B cell (primary cell): ENCODE measurements at regions not wholly inside any gene's neighbourhood (a gene's known extent, or its start where the extent isn't known, plus 50 kb on each side); places are given as distances from the start of the nearest gene placed in this dataset.

Experiments
- ATAC-seq: fragments of 200-7000 bp; cut with Tn5 transposase; one replicate; pipeline ENCODE4 v1.10.0; 2021; ENCODE audit warnings: low read depth, mild to moderate bottlenecking, moderate number of reproducible peaks, moderate library complexity
- CTCF ChIA-PET: fragments of 350-600 bp; sonication (Branson Sonifier 250); formaldehyde crosslinking; loops from one replicate; lab custom pipeline; 2021; ENCODE audit warnings: antibody characterized with exemption, inconsistent platforms; lab: Charles Lee
- POLR2A ChIA-PET: fragments of 350-600 bp; sonication (Branson Sonifier 250); formaldehyde crosslinking; loops from one replicate; lab custom pipeline; 2021; ENCODE audit warnings: antibody characterized with exemption; lab: Charles Lee
- DNase-seq: peaks from one replicate; pipeline ENCODE4 v3.0.0; 2013
- H2AFZ ChIP-seq: 2 replicates; pipeline ENCODE4 v1.6.1; 2012; ENCODE audit warnings: mild to moderate bottlenecking, low read depth, low read length; ENCODE audit not compliant: insufficient read depth, poor library complexity, severe bottlenecking
- H3K27ac ChIP-seq, 2 donors: 1 replicate in 1 of 2; 2 replicates in 1 of 2; pipeline ENCODE4 v1.5.1; 2012 to 2013; ENCODE audit warnings: low read length in 2 of 2, mild to moderate bottlenecking in 2 of 2, moderate library complexity in 1 of 2
- H3K27me3 ChIP-seq, 4 experiments: fragments of 200-600 bp in 1 of 4; sonication (generic) in 1 of 4; replicated peaks in 1 of 4; 1 replicate in 2 of 4; 2 replicates in 2 of 4; pipeline versions ENCODE4 v1.6.1 to v1.7.0; 2013 to 2016; ENCODE audit warnings: low read length in 3 of 4, mild to moderate bottlenecking in 2 of 4, mixed read lengths in 1 of 4, moderate library complexity in 1 of 4; ENCODE audit not compliant: insufficient read depth in 4 of 4, control insufficient read depth in 3 of 4; ENCODE audit errors: control extremely low read depth in 1 of 4
- H3K36me3 ChIP-seq, 2 experiments: replicated peaks in 1 of 2; 1 replicate in 1 of 2; 2 replicates in 1 of 2; pipeline versions ENCODE4 v1.6.1 to v1.7.1; 2013; ENCODE audit warnings: low read length in 1 of 2; ENCODE audit not compliant: insufficient read depth in 2 of 2, control insufficient read depth in 1 of 2; ENCODE audit errors: control extremely low read depth in 1 of 2, extremely low read depth in 1 of 2
- H3K4me1 ChIP-seq, 2 donors: fragments of 200-600 bp in 1 of 2; sonication (generic) in 1 of 2; 1 replicate in 1 of 2; 2 replicates in 1 of 2; pipeline versions ENCODE4 v1.5.1 to v1.6.1; 2013 to 2017; ENCODE audit warnings: low read length in 2 of 2; ENCODE audit not compliant: control insufficient read depth in 2 of 2, insufficient read depth in 2 of 2
- H3K4me2 ChIP-seq: replicated peaks from 2 replicates; pipeline ENCODE3; 2012; ENCODE audit warnings: mild to moderate bottlenecking, low read depth, low read length; ENCODE audit not compliant: poor library complexity, severe bottlenecking
- H3K4me3 ChIP-seq, 5 experiments: fragments of 200-600 bp in 1 of 5; sonication (generic) in 1 of 5; 1 replicate in 3 of 5; 2 replicates in 2 of 5; pipeline versions ENCODE4 v1.5.1 to v1.7.0; 2011 to 2016; ENCODE audit warnings: low read length in 4 of 5, mild to moderate bottlenecking in 4 of 5, low read depth in 2 of 5, control low read depth in 1 of 5, moderate library complexity in 1 of 5; ENCODE audit not compliant: insufficient read depth in 1 of 5; ENCODE audit errors: control extremely low read depth in 1 of 5, extremely low read depth in 1 of 5
- H3K79me2 ChIP-seq: fragments of 200-600 bp; sonication (generic); one replicate; pipeline ENCODE4 v1.6.0; 2016; ENCODE audit warnings: low read length; ENCODE audit not compliant: control insufficient read depth, insufficient read depth
- H3K9ac ChIP-seq: fragments of 200-600 bp; sonication (generic); 2 replicates; pipeline ENCODE4 v1.6.1; 2017; ENCODE audit warnings: mild to moderate bottlenecking, low read length, moderate library complexity
- H3K9me3 ChIP-seq, 3 donors: one replicate each; pipeline versions ENCODE4 v1.6.1 to v1.7.1; 2013; ENCODE audit warnings: low read length in 2 of 3; ENCODE audit not compliant: control insufficient read depth in 2 of 3, insufficient read depth in 1 of 3; ENCODE audit errors: control extremely low read depth in 1 of 3
- H4K20me1 ChIP-seq: 2 replicates; pipeline ENCODE4 v1.6.0; 2012; ENCODE audit warnings: mild to moderate bottlenecking, low read length; ENCODE audit not compliant: insufficient read depth, control insufficient read depth, poor library complexity, severe bottlenecking
- H3K27ac Mint-ChIP-seq: one replicate; pipeline ENCODE4 v1.8.0; 2021; ENCODE audit warnings: mixed read lengths
- H3K27me3 Mint-ChIP-seq: one replicate; pipeline ENCODE4 v1.8.0; 2021; ENCODE audit warnings: mixed read lengths
- H3K4me1 Mint-ChIP-seq: one replicate; pipeline ENCODE4 v1.8.0; 2021; ENCODE audit warnings: mixed read lengths
- H3K4me3 Mint-ChIP-seq: one replicate; pipeline ENCODE4 v1.8.0; 2021; ENCODE audit warnings: mixed read lengths
- H3K9me3 Mint-ChIP-seq: one replicate; pipeline ENCODE4 v1.8.0; 2022; ENCODE audit warnings: mixed read lengths; ENCODE audit not compliant: insufficient read depth
- EZH2 ChIP-seq: IDR thresholded peaks from 2 replicates; pipeline ENCODE4 v1.6.1; 2012; ENCODE audit warnings: borderline replicate concordance, low read depth, mild to moderate bottlenecking, moderate library complexity, low read length; ENCODE audit not compliant: insufficient read depth, poor library complexity, severe bottlenecking
- WGBS: methylation state at CpG from one replicate; pipeline ENCODE4 v1.1.5; 2013; ENCODE audit warnings: missing lambda C conversion rate; ENCODE audit not compliant: insufficient coverage; 5-methylcytosine and 5-hydroxymethylcytosine counted together
- intact Hi-C: fragments of 100-400 bp; cut with micrococcal nuclease; formaldehyde crosslinking; loops from one replicate; pipeline ENCODE4 v1.10.0; 2022
- TF ChIP-seq, protein P1 (sequence below): fragments of 200-600 bp; IDR thresholded peaks from one replicate; pipeline ENCODE4 v1.8.0; 2022; ENCODE audit warnings: antibody characterized with exemption, mild to moderate bottlenecking

GRCh38 chr3:147652651-147653366 is 243.6 kb downstream of the ZIC1 start:
- Mint-ChIP-seq H3K4me3 (no peak overlapping the region), H3K4me1 (no peaks in the 10 kb centered on the region), H3K27ac (no peak overlapping the region), H3K27me3 (no peaks in the 10 kb centered on the region), H3K9me3 (no peaks in the 10 kb centered on the region)
- H3K4me1 ChIP-seq, result no peaks in the 10 kb centered on the region
- H4K20me1 ChIP-seq, result no peaks in the 10 kb centered on the region
- H3K27ac ChIP-seq, result no peak overlapping the region
- no peak overlapping the region for H3K4me2 ChIP-seq
- no peak for ATAC-seq
- no peaks in the 10 kb centered on the region for H3K36me3 ChIP-seq
- ChIA-PET POLR2A (no interaction called here), CTCF (no interaction called here)
- DNase-seq, result no peak
- no peaks in the 10 kb centered on the region for H3K27me3 ChIP-seq
- no CpG with 5 or more reads among the region's 3 CpGs for WGBS
- H3K79me2 ChIP-seq, result no peaks in the 10 kb centered on the region
- H3K9ac ChIP-seq, result no peak overlapping the region
- intact Hi-C loops, result no loop called here
- H3K4me3 ChIP-seq, result no peak overlapping the region
- TF ChIP-seq, protein P1, sequence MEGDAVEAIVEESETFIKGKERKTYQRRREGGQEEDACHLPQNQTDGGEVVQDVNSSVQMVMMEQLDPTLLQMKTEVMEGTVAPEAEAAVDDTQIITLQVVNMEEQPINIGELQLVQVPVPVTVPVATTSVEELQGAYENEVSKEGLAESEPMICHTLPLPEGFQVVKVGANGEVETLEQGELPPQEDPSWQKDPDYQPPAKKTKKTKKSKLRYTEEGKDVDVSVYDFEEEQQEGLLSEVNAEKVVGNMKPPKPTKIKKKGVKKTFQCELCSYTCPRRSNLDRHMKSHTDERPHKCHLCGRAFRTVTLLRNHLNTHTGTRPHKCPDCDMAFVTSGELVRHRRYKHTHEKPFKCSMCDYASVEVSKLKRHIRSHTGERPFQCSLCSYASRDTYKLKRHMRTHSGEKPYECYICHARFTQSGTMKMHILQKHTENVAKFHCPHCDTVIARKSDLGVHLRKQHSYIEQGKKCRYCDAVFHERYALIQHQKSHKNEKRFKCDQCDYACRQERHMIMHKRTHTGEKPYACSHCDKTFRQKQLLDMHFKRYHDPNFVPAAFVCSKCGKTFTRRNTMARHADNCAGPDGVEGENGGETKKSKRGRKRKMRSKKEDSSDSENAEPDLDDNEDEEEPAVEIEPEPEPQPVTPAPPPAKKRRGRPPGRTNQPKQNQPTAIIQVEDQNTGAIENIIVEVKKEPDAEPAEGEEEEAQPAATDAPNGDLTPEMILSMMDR, result no peak
- TF ChIP-seq EZH2, result no peak
- H3K9me3 ChIP-seq, result peaks cover 0 to 6% (median 0%) of the 10 kb centered on the region in 3 donors
- H2AFZ ChIP-seq, result no peak overlapping the region

DNA sequence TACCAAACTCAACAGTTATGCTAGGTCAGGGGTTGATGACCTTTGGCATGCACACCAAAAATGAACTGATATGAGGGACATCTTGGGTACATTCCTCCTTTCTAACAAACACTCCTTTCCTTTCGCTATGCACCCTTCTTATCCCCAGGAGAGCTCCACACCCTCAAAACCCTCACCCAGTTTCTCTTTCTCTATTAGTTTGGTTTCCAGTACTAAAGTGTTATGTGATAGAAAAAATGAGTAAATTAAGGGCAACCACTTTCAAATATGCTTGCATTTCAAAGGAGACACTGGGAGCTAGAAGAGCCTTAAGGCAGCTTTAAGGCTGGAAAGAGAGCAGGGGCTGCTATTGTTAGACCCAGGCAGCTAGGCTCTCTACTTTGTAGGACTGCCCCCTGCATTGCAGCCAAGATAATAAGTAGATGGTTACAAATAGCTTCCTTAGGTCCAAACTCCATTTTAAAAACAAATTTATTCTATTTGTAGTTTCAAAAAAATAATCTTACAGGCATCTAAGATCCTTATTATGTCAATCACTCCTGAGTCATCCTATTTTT is 244.3 kb downstream of the ZIC1 start:
- intact Hi-C loops, result no loop called here
- no peaks in the 10 kb centered on the region for H3K27me3 Mint-ChIP-seq
- no peak overlapping the region for H3K4me2 ChIP-seq
- WGBS, result no CpG with 5 or more reads among the region's 1 CpG
- no peak for DNase-seq
- no peak overlapping the region for H3K27ac Mint-ChIP-seq
- no peak overlapping the region for H3K9ac ChIP-seq
- H3K4me1 Mint-ChIP-seq, result no peaks in the 10 kb centered on the region
- no peaks in the 10 kb centered on the region for H3K27me3 ChIP-seq
- CTCF ChIA-PET, result no interaction called here
- H4K20me1 ChIP-seq, result no peaks in the 10 kb centered on the region
- H3K27ac ChIP-seq, result no peak overlapping the region
- no peak overlapping the region for H2AFZ ChIP-seq
- H3K79me2 ChIP-seq, result no peaks in the 10 kb centered on the region
- no peaks in the 10 kb centered on the region for H3K9me3 Mint-ChIP-seq
- TF ChIP-seq, protein P1, result no peak
- no peak for TF ChIP-seq EZH2
- H3K4me3 Mint-ChIP-seq, result no peak overlapping the region
- H3K36me3 ChIP-seq, result no peaks in the 10 kb centered on the region
- no peak for ATAC-seq
- H3K9me3 ChIP-seq, result peaks cover 0 to 6% (median 0%) of the 10 kb centered on the region in 3 donors
- H3K4me1 ChIP-seq, result no peaks in the 10 kb centered on the region
- POLR2A ChIA-PET, result no interaction called here
- no peak overlapping the region for H3K4me3 ChIP-seq
